ENCODE measurements at regions not wholly inside any gene's neighbourhood (a gene's known extent, or its start where the extent isn't known, plus 50 kb on each side); places are given as distances from the start of the nearest gene placed in this dataset.

GRCh38 chr1:193785850-193786420, 599.5 kb upstream of the B3GALT2 start:
- DNase-seq (ENCODE audit: low spot score): no peak

GRCh38 chr1:193774536-193775323, 588.3 kb upstream of the B3GALT2 start:
- DNase-seq (ENCODE audit: low spot score): no peak

- no peak for DNase-seq (ENCODE audit: low spot score)
These were observed 585.2 kb upstream of the B3GALT2 start for GRCh38 chr1:193771596-193771995.

- no peak for DNase-seq (ENCODE audit: low spot score)
These were observed 583.2 kb upstream of the B3GALT2 start for GRCh38 chr1:193769651-193770050.

GRCh38 chr1:193767886-193768285, 581.5 kb upstream of the B3GALT2 start:
- no peak for DNase-seq (ENCODE audit: low spot score)

- DNase-seq (ENCODE audit: low spot score): no peak
These were observed 579.9 kb upstream of the B3GALT2 start for GRCh38 chr1:193766329-193766728.

- DNase-seq (ENCODE audit: low spot score): no peak
These were observed 576.9 kb upstream of the B3GALT2 start for GRCh38 chr1:193763266-193763665.

GRCh38 chr1:193762236-193762635, 575.8 kb upstream of the B3GALT2 start:
- no peak for DNase-seq (ENCODE audit: low spot score)

GRCh38 chr1:193755441-193755840, 569.0 kb upstream of the B3GALT2 start:
- DNase-seq (ENCODE audit: low spot score): no peak

GRCh38 chr1:193754732-193755427, 568.5 kb upstream of the B3GALT2 start:
- DNase-seq (ENCODE audit: low spot score): no peak

GRCh38 chr1:193754151-193754550, 567.7 kb upstream of the B3GALT2 start:
- DNase-seq (ENCODE audit: low spot score): no peak

GRCh38 chr1:193753038-193753756, 566.8 kb upstream of the B3GALT2 start:
- no peak for DNase-seq (ENCODE audit: low spot score)

GRCh38 chr1:193749868-193750267, 563.5 kb upstream of the B3GALT2 start:
- DNase-seq (ENCODE audit: low spot score): no peak

- DNase-seq (ENCODE audit: low spot score): no peak
These were observed 561.2 kb upstream of the B3GALT2 start for GRCh38 chr1:193747579-193747978.

- DNase-seq (ENCODE audit: low spot score): no peak
These were observed 554.8 kb upstream of the B3GALT2 start for GRCh38 chr1:193741228-193741627.

- DNase-seq (ENCODE audit: low spot score): no peak
These were observed 554.3 kb upstream of the B3GALT2 start for GRCh38 chr1:193740762-193741161.

GRCh38 chr1:193736507-193736906, 550.1 kb upstream of the B3GALT2 start:
- DNase-seq (ENCODE audit: low spot score): no peak

- DNase-seq (ENCODE audit: low spot score): no peak
These were observed 547.3 kb upstream of the B3GALT2 start for GRCh38 chr1:193733674-193734073.

- DNase-seq (ENCODE audit: low spot score): no peak
These were observed 543.6 kb upstream of the B3GALT2 start for GRCh38 chr1:193730017-193730416.

- DNase-seq (ENCODE audit: low spot score): no peak
These were observed 543.0 kb upstream of the B3GALT2 start for GRCh38 chr1:193729429-193729828.

- no peak for DNase-seq (ENCODE audit: low spot score)
These were observed 541.4 kb upstream of the B3GALT2 start for GRCh38 chr1:193727850-193728249.

- no peak for DNase-seq (ENCODE audit: low spot score)
These were observed 540.3 kb upstream of the B3GALT2 start for GRCh38 chr1:193726722-193727121.

GRCh38 chr1:193712392-193712791, 526.0 kb upstream of the B3GALT2 start:
- DNase-seq (ENCODE audit: low spot score): no peak

Data from cerebellar cortex (tissue), 1 donor.